ENCODE measurements at regions not wholly inside any gene's neighbourhood (a gene's known extent, or its start where the extent isn't known, plus 50 kb on each side); places are given as distances from the start of the nearest gene placed in this dataset.

DNA sequence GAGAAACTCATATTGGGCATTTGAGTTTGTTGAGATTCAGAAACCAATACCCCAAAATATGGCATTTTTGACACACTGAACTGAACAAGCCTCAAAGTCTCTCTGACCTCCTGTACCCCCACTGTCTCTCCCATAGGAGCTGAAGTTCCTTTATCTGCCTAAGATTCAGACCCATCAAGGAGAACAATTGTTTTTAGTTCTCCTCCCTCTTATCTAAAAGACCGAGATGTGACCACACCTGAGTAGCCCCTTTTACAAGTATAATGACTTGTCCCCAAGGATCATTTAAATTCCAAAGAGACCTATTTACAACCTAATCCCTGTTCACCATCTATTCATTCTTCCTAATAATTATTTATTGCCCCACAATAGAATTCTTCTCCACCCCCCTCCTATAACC is 122.1 kb upstream of the PLAAT1 start:
- H3K9ac ChIP-seq (ENCODE audit: insufficient read depth in 1 of 2, low read depth in 2 of 2, low read length in 2 of 2) = no peak overlapping the region
- no peak for DNase-seq (ENCODE audit: extremely low read depth in 1 of 4, low spot score in 3 of 4)
- WGBS (ENCODE audit: insufficient coverage, low coverage, missing lambda C conversion rate) = 0% methylated on average over 1 of the region's 1 CpG
- CTCF ChIA-PET (ENCODE audit: low intra/inter-chr PET ratio) = no interaction called here
- H3K79me2 ChIP-seq (ENCODE audit: control insufficient read depth, insufficient read depth, low read length) = no peaks in the 10 kb centered on the region
- H3K9me3 ChIP-seq (replicated peaks; ENCODE audit: control insufficient read depth, insufficient read depth, low read depth, low read length) = no peaks in the 10 kb centered on the region
- BruUV-seq (replicated peaks) = no TSS peak
- no peaks in the 10 kb centered on the region for H4K20me1 ChIP-seq (replicated peaks; ENCODE audit: control insufficient read depth, insufficient read depth, low read length)
- H3K9me1 ChIP-seq (ENCODE audit: control insufficient read depth, insufficient read depth, low read length) = no peaks in the 10 kb centered on the region
- intact Hi-C loops (cut with micrococcal nuclease) = no loop called here
- in situ Hi-C loops (cut with MboI) = no loop called here
- POLR2A ChIA-PET = no interaction called here
- no peaks in the 10 kb centered on the region for H3K27me3 ChIP-seq (ENCODE audit: control insufficient read depth in 2 of 2, insufficient read depth in 2 of 2, low read length in 2 of 2)
- H2AFZ ChIP-seq (ENCODE audit: low read depth, low read length) = no peak overlapping the region
- H3K4me1 ChIP-seq (replicated peaks in 1 of 2; ENCODE audit: control insufficient read depth in 2 of 2, insufficient read depth in 2 of 2, low read length in 2 of 2) = no peaks in the 10 kb centered on the region
- no peak for ATAC-seq
- no peak for FAIRE-seq
- H3K36me3 ChIP-seq (ENCODE audit: control insufficient read depth, insufficient read depth, low read length) = no peaks in the 10 kb centered on the region
- no peak overlapping the region for H3K27ac ChIP-seq (ENCODE audit: extremely low read depth, low read depth, low read length)
- H3K4me3 ChIP-seq = no peak overlapping the region
- no peak overlapping the region for H3K4me2 ChIP-seq (ENCODE audit: insufficient read depth, low read length)
- TF ChIP-seq, protein P1, sequence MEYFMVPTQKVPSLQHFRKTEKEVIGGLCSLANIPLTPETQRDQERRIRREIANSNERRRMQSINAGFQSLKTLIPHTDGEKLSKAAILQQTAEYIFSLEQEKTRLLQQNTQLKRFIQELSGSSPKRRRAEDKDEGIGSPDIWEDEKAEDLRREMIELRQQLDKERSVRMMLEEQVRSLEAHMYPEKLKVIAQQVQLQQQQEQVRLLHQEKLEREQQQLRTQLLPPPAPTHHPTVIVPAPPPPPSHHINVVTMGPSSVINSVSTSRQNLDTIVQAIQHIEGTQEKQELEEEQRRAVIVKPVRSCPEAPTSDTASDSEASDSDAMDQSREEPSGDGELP (CRISPR knock-in tag; IDR thresholded peaks at IDR 0.05; ENCODE audit: borderline replicate concordance) = no peak
- TF ChIP-seq, protein P2, sequence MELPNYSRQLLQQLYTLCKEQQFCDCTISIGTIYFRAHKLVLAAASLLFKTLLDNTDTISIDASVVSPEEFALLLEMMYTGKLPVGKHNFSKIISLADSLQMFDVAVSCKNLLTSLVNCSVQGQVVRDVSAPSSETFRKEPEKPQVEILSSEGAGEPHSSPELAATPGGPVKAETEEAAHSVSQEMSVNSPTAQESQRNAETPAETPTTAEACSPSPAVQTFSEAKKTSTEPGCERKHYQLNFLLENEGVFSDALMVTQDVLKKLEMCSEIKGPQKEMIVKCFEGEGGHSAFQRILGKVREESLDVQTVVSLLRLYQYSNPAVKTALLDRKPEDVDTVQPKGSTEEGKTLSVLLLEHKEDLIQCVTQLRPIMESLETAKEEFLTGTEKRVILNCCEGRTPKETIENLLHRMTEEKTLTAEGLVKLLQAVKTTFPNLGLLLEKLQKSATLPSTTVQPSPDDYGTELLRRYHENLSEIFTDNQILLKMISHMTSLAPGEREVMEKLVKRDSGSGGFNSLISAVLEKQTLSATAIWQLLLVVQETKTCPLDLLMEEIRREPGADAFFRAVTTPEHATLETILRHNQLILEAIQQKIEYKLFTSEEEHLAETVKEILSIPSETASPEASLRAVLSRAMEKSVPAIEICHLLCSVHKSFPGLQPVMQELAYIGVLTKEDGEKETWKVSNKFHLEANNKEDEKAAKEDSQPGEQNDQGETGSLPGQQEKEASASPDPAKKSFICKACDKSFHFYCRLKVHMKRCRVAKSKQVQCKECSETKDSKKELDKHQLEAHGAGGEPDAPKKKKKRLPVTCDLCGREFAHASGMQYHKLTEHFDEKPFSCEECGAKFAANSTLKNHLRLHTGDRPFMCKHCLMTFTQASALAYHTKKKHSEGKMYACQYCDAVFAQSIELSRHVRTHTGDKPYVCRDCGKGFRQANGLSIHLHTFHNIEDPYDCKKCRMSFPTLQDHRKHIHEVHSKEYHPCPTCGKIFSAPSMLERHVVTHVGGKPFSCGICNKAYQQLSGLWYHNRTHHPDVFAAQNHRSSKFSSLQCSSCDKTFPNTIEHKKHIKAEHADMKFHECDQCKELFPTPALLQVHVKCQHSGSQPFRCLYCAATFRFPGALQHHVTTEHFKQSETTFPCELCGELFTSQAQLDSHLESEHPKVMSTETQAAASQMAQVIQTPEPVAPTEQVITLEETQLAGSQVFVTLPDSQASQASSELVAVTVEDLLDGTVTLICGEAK (IDR thresholded peaks at IDR 0.05) = no peak
- TF ChIP-seq, protein P2 (CRISPR knock-in tag; IDR thresholded peaks at IDR 0.05) = no peak
- TF ChIP-seq MAZ (CRISPR knock-in tag; conservative IDR thresholded peaks at IDR 0.05 in 1 of 2, IDR thresholded peaks at IDR 0.05 in 1 of 2) (no peak), MEIS2 (IDR thresholded peaks at IDR 0.05; ENCODE audit: partially characterized antibody) (no peak), ZNF174 (CRISPR knock-in tag; IDR thresholded peaks at IDR 0.05) (no peak), NFIC (IDR thresholded peaks at IDR 0.05) (no peak), RHOXF2B (CRISPR knock-in tag; conservative IDR thresholded peaks at IDR 0.05) (no peak), RCOR1 (IDR thresholded peaks at IDR 0.05; ENCODE audit: borderline replicate concordance in 1 of 2, low read depth in 2 of 2, low read length in 2 of 2) (no peak), KLF10 (CRISPR knock-in tag; IDR thresholded peaks at IDR 0.05) (no peak)
- TF ChIP-seq, protein P3, sequence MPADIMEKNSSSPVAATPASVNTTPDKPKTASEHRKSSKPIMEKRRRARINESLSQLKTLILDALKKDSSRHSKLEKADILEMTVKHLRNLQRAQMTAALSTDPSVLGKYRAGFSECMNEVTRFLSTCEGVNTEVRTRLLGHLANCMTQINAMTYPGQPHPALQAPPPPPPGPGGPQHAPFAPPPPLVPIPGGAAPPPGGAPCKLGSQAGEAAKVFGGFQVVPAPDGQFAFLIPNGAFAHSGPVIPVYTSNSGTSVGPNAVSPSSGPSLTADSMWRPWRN (IDR thresholded peaks at IDR 0.05; ENCODE audit: low read depth) = no peak
- TF ChIP-seq, protein P4, sequence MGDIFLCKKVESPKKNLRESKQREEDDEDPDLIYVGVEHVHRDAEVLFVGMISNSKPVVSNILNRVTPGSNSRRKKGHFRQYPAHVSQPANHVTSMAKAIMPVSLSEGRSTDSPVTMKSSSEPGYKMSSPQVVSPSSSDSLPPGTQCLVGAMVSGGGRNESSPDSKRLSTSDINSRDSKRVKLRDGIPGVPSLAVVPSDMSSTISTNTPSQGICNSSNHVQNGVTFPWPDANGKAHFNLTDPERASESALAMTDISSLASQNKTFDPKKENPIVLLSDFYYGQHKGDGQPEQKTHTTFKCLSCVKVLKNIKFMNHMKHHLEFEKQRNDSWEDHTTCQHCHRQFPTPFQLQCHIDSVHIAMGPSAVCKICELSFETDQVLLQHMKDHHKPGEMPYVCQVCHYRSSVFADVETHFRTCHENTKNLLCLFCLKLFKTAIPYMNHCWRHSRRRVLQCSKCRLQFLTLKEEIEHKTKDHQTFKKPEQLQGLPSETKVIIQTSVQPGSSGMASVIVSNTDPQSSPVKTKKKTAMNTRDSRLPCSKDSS (IDR thresholded peaks at IDR 0.05; ENCODE audit: low read depth, partially characterized antibody) = no peak
